DMS 273 treated with DMSO at 0.1 percent for 48 hours (cell line): ENCODE measurements at regions not wholly inside any gene's neighbourhood (a gene's known extent, or its start where the extent isn't known, plus 50 kb on each side); places are given as distances from the start of the nearest gene placed in this dataset.

ENCODE experiments used
- DNase-seq: peaks from one replicate; lab custom pipeline; 2025; lab: John Stamatoyannopoulos, UW

DNA sequence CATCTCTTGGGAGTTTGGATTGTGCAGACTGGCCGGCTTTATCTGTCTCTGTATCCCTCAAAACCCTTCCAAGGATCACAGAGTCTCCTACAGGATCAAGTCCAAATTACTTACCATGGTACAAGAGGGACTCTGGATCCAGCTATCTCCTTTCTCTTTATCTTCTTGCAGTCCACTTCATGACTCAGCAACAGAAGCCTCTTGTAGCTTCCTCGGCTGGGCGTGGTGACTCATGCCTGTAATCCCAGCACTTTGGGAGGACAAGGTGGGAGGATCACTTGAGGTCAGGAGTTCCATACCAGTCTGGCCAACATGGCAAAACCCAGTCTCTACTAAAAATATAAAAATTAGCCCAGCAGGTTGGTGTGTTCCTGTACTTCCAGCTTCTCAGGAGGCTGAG, 189.7 kb downstream of the BCAT1 start:
- no peak for DNase-seq

DNA sequence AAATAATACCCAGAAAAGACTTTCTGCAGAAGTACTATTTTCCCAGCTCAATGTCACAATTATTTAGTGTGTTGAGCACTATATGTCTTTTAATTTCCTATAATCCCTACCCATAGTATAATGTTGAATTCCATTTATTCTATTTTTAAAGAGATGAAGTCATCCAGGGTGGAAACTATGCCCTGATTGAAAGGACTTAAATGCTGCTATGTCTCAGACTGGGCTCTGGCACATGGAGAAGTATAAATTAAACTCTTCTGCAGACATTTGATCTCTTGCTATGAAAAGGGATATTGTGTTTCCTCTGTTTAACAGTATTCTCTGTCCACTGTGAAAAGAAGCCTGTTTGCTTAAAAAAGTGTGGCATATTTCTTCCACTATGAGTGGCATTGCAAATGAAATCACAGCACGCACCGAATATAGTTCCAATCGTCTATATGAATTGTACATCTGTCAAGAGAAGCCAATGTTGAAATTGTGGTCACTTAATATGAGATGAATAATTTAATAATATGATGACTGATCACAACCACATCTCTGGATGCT, 192.3 kb downstream of the BCAT1 start:
- DNase-seq, result no peak

DNA sequence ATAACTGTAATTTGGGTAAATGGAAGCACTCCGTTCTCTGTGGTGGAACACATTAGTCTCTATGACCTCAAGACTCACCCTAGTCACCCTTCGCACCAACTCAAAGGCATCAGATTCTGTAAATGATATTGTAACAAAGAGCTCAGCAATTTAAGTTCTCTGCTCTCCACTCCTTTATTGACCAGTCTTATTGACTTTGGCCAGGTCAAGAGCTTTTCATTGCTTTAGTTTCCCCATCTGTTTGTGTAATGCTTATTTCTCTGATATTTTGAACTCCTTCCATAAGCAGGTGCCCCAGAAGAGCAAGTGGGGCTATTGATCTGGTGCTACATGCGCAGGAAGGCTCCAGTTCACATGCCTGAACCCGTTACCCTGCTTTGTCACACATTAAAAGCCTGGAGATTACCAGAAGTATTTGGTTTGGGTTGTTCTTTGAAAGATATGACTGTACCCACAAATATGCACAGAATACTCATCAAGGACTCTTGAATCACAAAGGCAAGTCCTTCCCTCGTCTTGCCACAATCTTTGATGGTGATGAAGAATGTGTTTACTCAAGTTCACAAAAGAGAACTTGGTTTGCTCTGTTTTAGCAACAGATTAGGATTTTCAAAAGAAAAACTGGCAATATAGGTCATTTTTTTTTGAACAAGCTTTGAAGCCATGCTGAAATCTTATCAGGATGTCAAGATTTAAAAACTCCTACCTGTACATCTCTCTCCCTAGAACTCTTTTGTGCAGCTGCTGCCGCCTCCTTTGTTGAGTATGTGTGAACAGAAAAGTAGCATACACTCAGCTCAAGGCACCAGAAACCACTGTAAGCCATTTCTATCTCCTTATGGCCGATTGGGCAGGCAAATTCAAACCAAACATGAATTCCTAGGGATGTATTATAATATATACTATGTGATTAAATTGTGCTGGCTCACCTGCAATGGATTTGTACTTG, 193.9 kb downstream of the BCAT1 start:
- no peak for DNase-seq

DNA sequence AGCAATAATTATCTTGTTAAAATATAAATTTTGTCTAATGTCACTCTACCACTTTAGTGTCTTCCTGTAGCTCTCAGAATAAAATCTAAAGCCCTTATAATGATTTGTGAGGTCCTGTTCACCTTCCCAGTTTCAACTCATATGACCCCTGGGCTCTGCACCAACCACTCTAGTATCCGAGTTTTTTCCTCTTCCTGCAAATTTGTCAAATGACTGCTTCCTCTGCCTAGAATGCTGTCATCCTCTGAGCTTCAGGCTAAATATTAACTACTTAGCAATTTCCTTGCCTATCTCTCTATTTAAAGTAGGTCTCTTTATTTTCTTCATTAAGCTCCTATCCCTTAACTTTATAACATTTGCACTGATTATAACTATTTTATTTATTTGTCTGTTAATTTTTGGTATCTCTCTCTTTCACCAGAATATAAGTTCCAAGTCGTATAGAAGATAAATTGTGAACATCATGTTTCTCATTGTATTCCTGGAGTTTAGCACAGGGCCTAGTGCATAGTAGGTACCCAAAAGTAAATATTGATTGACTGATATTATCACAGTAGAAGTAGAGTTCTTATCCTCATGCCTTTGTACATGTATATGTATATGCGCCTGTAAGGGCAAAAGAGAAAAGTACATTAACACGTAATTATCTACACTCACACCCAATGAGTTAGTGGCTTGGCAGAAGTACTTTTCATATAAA, 196.0 kb downstream of the BCAT1 start:
- DNase-seq, result no peak

DNA sequence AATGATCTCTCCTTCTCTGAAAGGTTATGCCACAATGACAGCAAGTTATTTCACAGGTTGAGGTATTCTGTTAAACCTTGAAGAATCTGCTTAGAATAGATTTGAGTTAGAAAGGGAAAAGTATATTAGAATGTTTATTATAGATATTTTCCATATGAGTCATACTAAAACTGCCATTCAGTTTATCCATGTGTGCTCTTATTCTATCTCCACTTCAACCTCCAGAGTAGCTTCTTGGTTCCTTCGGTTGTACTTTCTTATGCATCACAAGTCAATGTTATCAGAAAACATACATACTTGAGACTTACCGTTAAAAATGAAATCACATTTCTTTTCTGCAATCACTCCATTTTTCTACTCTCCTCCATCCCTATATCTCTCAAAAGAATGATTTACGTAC, 197.7 kb downstream of the BCAT1 start:
- no peak for DNase-seq

DNA sequence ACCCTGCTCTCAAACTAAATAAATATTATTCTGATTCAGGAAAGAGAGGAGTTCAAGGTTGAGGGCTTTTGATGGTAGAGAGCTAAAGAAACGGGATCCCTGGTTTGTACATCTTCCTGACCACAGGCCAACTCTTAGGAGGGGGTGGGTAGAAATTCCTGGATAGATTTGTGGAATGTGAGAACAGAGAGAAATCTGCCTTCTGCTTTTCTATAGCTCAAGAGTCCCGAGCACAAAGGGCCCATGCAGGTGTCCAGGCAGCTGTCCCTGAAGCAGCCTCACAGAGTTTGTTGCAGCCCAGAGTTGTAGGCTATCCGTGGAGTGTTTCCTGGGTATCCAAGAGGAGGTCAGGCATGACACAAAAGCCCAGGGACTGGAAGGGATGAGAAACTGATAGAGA, 198.6 kb downstream of the BCAT1 start:
- DNase-seq, result no peak

DNA sequence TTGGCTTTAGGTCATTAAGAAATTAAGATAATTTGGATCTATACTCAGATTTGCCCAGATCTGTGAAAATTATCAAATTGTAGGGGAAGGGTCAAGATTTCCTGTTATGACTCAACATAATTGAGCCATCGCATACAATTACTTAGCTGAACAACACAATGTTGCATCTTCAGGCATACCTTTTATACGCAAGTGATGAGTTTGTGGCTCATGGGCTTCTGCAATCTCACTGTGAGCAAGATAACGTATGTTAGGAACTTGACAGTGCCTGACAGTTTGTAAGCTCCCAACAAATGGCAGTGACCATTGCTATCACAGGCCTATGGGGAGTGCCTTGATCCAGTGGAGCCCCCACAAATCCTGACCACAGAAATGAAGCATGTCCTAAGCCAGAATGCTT, 199.7 kb downstream of the BCAT1 start:
- DNase-seq, result no peak

DNA sequence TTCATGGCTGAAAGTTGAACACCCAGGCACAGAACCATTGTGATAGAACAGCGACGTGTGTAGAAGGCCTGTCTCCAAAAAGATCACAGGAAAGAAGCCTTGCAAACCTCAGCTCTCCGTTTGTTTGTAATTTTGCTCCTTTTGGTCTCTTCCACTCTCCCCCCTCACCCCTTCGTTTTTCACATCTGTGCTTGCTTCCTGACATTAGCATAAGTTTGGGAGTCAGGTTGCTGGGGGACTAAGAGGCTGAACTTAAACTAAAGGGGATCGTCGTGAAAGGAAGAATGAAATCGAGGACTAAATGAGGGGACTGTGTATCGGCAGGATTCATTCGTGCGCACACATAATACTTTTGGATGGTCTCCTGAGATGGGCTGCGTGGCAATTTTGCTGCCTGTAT, 200.6 kb downstream of the BCAT1 start:
- no peak for DNase-seq

DNA sequence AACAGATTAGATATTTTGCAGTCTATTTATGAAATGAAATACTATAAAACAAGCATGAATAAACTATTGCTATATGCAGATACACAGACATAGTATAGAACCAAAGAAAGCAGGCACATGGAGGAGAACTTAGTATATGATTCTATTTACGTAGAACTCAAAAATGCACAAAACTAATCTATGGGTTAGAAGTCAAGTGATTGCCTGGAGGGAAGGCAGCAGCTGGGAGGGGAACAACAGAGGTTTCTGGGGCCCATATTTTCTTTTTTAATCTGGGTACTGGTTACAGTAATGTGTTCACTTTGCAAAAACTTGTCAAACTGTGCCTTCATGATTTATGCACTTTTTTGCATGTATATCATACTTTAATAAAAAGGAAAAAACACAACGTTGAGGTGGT, 202.0 kb downstream of the BCAT1 start:
- no peak for DNase-seq

DNA sequence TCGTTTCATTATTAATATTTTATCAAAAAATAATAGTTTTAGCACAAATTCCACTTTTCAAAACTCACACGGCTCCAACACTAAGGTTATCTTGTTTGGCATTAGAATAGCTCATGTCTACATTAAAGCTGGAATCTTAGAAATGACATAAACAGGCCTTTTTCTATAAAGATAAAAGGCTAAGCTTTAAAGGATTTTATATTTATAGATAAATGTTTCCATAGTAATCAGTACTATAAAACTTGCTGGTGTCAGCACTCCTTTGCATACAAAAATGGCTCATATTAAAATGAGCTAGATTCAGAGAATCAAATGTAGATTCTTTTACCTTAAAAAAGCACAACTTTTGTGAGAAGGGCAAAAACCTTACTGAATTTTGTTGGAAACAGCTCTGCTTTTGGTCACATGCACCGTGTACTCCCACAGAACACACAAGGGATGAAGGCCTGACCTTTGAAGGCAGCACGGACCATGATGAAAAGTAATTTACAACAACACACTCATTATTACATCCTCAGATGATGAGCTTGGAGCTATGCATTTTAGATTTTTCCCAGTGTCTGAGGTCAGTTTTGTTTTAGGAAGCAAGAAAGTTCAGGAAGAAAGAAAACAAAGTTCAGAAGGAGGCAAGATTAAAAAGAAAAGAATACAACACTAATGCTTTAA, 202.8 kb downstream of the BCAT1 start:
- DNase-seq, result no peak

DNA sequence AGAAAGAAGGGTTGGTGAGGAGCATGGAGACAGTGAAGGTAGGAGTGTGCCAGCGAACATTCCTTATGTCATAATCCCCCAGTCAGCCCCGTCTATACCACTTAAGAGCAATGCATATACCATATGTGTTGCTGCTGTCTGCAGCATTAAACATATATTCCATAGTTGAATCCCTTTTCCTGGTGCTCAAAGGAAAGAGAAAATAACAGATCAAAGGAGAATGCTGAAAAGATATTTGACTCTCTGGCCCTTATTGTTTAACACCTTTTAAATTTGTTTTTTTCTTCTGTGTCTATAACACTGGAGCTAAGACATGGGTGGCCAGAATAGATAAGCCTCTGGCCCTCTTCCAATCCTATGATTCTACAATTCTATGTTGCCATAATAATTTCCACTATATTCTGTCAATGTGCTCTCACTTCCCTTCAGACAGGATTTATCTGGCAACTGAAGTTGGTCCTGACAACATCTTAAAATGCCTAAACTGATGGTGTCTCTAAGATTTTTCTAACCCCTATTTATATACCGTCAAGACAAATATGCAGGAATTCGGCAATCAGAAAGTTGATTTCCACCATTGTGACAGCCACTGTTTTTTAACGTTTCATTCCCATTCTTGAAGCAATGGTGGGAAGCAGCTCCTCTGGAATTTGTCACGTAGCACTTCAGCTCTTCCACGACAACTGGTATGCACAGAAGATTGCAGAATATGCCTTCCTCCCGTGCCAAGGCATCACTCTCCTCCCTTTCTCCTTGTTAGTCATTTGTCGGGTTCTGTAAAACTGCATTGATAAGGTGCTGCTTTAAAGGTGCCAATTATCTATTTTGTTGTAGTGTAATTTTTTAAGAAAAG, 204.7 kb downstream of the BCAT1 start:
- DNase-seq, result no peak

DNA sequence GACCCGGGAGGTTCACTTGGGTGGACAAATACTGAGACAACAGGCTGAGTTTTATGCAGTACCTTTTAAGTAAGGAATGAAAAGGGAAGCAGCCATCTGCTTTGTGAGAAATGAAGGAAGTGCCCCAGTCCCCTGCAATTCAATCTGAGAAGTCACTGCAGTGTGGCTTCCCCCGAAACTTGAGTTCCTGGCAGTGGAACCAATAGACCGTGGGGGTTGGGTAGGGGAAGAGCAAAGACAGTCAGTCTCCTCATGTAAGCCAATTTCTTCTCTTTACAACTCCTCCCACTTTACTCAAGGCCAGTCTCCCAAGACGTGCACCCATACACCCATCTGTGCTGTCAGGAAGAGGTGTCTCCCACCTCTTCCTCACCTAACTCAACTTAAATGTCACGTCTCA, 206.5 kb downstream of the BCAT1 start:
- no peak for DNase-seq

DNA sequence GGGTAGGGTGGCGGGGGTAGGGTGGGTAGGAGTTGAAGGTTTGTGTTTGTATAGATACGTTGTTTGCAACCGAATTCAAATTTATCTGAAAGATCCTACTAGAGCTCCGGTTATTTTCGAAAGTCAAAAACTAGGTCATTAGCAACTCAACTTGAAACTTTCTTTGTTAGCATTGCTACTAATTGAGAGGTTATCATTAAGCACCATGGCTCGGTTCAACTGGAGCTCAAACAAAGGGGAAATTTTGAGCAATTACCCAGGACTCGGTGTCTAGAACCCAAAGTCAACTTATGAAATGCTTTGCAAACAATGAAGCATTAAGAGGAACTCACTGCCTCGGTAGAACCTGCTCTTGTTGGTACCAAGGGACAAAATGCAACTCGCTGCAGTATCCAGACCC, 207.7 kb downstream of the BCAT1 start:
- DNase-seq, result no peak

DNA sequence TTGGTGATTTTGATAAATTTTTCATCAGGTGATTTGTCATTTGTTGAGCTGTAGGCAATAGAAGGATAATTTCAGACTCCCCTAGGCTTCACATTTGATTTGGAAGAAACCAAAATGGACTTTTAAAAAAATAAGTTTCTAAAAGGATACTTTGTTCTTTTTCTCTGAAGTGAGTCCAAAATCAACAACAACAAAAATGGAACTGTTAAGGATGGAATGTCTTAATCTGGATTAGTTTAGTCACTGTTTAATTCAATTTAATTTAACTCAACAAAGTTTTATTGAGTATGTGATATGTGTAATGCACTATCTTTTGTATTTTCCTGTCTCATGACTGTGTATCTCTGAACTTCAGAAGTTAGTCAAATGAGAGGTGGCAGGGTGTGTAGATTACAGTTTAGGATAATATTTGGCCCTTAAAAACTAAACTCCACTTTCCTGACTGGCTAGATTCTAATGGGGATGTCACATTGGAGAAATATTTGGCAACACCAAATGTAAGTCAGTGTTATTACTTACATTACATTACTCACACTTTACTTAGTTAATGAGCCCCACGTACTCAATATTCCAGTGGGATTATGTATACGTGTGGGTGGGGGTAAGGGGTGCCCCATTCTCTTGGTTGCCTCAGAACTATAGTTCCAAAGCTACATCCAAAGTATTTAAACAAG, 209.7 kb downstream of the BCAT1 start:
- no peak for DNase-seq

DNA sequence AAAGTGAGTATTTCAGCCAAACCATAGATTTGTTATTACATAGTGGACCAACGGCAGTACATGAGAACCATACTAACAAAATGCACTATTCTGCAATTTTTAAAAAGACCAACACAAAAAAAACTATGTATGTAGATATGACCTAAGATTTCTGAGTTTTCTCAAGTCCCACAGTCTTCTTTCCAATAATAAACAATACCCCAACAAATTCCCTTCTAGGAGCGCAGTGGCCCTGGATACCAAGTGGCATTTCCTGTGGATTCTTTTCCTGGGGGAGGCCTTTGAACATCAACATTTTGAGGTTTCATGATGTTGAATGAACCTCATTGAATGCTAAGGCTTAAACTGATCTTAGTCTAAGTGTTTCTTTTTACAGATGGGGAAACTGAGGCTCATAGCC, 210.5 kb downstream of the BCAT1 start:
- DNase-seq, result no peak

DNA sequence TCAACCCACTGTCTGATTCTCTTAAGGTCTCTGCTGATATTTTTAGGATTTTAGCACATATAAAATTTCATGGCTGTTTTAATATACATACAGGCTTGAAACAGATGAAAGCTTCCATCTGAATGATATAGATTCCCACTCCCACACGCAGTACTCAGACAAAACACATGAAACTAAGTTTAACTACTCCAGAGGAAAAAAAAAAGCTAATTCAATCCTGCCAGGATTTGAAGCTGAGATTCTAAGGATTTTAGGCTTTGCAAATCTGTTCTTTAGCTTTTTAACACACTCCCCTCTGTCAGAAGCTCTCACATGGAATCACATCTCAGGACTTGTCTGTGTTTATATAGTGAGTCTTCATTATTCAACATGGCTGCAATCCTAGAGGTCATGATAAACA, 217.3 kb downstream of the BCAT1 start:
- no peak for DNase-seq

DNA sequence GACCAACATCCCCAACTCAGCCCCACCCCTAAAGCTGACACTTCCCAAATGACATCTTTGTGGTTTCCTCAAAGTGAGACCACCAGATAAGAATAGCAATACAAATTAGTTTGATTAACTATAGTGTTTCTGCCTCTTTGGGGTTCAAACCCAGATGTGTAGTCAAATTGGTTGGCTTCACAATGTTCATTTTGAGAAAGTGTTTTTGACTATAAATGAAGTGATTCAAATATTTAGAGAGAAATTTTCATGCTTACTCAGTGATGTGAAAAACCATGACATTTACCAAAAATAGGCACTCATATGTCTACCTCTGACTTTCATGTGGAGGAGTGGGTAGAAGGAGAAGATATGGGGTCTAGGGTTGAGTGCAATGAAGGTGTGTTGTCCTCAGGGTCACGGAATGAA, 218.4 kb downstream of the BCAT1 start:
- DNase-seq, result no peak

DNA sequence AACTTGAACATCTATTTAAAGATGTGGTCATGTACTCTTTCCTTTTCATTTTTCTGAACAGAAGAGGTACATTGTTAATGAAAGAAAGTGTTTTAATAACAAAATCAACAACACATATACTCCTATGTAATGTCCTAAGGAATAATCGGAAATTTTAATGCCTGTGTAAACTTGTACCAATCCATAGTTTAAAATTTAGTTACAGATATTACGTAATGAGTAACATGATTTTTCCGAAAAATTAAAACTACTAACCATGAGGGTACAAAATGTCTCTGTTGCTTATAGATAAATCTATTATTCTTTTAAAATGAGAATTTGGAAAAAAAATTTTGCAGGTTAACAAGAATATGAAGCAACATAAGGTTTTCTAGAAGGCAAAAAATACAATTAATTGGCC, 220.1 kb downstream of the BCAT1 start:
- no peak for DNase-seq

DNA sequence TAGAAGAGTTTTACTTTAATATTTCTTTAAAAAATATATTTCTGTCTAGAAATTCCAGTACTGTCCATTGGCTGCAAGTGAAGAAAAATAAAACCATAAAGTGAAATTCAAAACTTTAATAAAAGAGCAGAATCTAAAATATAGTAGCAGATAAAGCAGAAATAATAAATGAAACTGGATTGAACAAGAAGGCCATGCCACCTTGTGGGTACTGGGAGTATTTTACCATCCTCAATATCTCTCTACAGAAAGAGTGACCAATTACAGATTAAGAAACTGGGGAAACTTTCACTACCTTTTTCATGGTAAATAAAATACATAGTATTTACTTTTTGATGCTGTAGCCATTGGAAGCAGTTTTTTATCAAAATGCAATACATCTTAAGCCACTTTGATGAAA, 220.5 kb downstream of the BCAT1 start:
- no peak for DNase-seq

DNA sequence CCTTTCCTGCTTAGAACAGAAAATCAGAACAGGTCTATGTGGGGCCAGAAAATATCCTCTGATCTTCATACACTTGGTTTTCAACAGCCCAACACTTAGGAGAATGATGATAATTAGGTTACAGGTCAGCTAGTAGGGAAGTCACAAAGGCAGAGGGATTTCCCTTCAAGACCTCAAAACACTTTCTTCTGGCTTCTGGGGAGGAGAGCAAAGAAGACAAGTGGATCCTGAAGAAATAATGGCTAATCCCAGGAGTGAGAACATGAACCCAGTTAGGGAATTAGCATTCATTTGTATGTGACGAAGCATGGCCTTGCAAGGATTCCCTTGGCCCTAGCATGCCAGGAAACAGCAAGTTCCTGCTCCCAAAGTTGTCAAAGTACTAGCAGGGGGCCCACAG, 223.3 kb downstream of the BCAT1 start:
- DNase-seq, result no peak

DNA sequence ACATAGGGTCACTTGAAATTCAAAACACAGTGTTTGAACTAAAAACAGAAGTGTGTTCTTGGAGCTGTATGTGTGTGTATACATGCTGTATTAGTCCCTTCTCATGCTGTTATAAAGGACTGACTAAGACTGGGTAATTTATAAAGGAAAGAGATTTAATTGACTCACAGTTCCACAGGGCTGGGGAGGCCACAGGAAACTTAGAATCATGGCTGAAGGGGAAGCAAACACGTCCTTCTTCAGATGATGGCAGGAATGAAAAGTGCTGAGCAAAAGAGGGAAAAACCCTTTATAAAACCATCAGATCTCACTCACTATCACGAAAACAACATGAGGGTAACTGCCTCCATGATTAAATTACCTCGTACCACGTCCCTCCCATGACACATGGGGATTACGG, 224.1 kb downstream of the BCAT1 start:
- no peak for DNase-seq
